Astrocyte (in vitro differentiated cells and primary cell): ENCODE measurements at regions not wholly inside any gene's neighbourhood (a gene's known extent, or its start where the extent isn't known, plus 50 kb on each side); places are given as distances from the start of the nearest gene placed in this dataset.

Experiments used
- DNase-seq: peaks from one replicate; pipeline ENCODE4 v3.0.0-alpha.2; 2010; ENCODE audit warnings: low read depth
- FAIRE-seq: peaks from 2 replicates; lab custom pipeline; 2011; peaks lifted over from hg19 to GRCh38; lab: Jason Lieb, UNC
- H2AFZ ChIP-seq: 2 replicates; pipeline ENCODE4 v1.6.0; 2012; ENCODE audit warnings: low read depth, low read length, inconsistent platforms
- H3K27ac ChIP-seq: 2 replicates; pipeline ENCODE4 v1.5.1; 2011; ENCODE audit warnings: low read depth, low read length, inconsistent platforms
- H3K27me3 ChIP-seq: 2 replicates; pipeline ENCODE4 v1.6.0; 2011; ENCODE audit warnings: low read length, inconsistent platforms; ENCODE audit not compliant: insufficient read depth
- H3K36me3 ChIP-seq: 2 replicates; pipeline ENCODE4 v1.5.1; 2011; ENCODE audit warnings: low read length, inconsistent platforms; ENCODE audit not compliant: insufficient read depth
- H3K4me1 ChIP-seq: 2 replicates; pipeline ENCODE4 v1.5.1; 2011; ENCODE audit warnings: low read length, inconsistent platforms; ENCODE audit not compliant: insufficient read depth
- H3K4me2 ChIP-seq: 2 replicates; pipeline ENCODE4 v1.6.0; 2012; ENCODE audit warnings: low read length, inconsistent platforms
- H3K4me3 ChIP-seq: 2 replicates; pipeline ENCODE4 v1.5.1; 2011; ENCODE audit warnings: low read depth, mild to moderate bottlenecking, low read length, inconsistent platforms; ENCODE audit not compliant: insufficient read depth
- H3K79me2 ChIP-seq: 2 replicates; pipeline ENCODE4 v1.6.0; 2012; ENCODE audit warnings: mild to moderate bottlenecking, low read length, inconsistent platforms; ENCODE audit not compliant: insufficient read depth
- H3K9ac ChIP-seq: 2 replicates; pipeline ENCODE4 v1.6.0; 2012; ENCODE audit warnings: mild to moderate bottlenecking, low read length, inconsistent platforms
- H3K9me3 ChIP-seq: 2 replicates; pipeline ENCODE4 v1.5.1; 2012; ENCODE audit warnings: low read depth, mild to moderate bottlenecking, low read length, inconsistent platforms; ENCODE audit not compliant: insufficient read depth
- H4K20me1 ChIP-seq: 2 replicates; pipeline ENCODE4 v1.6.0; 2012; ENCODE audit warnings: low read length, inconsistent platforms; ENCODE audit not compliant: insufficient read depth
- H3K27ac Mint-ChIP-seq: one replicate; pipeline ENCODE4 v1.8.0; 2021; ENCODE audit warnings: mild to moderate bottlenecking, mixed read lengths; ENCODE audit not compliant: unreplicated experiment
- H3K27me3 Mint-ChIP-seq: one replicate; pipeline ENCODE4 v1.8.0; 2021; ENCODE audit warnings: low read depth, mixed read lengths; ENCODE audit not compliant: unreplicated experiment
- H3K36me3 Mint-ChIP-seq: one replicate; pipeline ENCODE4 v1.8.0; 2021; ENCODE audit warnings: low read depth, mixed read lengths; ENCODE audit not compliant: unreplicated experiment
- H3K4me1 Mint-ChIP-seq: one replicate; pipeline ENCODE4 v1.8.0; 2021; ENCODE audit warnings: low read depth, mixed read lengths; ENCODE audit not compliant: unreplicated experiment
- H3K4me3 Mint-ChIP-seq: one replicate; pipeline ENCODE4 v1.8.0; 2021; ENCODE audit warnings: mild to moderate bottlenecking, moderate library complexity, mixed read lengths; ENCODE audit not compliant: unreplicated experiment
- H3K9me3 Mint-ChIP-seq: one replicate; pipeline ENCODE4 v1.8.0; 2021; ENCODE audit warnings: mild to moderate bottlenecking, mixed read lengths; ENCODE audit not compliant: unreplicated experiment
- CTCF ChIP-seq: IDR thresholded peaks from 2 replicates; pipeline ENCODE4 v1.5.1; 2011; ENCODE audit warnings: low read depth, mild to moderate bottlenecking, inconsistent platforms, low read length, moderate library complexity; ENCODE audit not compliant: insufficient read depth
- EZH2 ChIP-seq: IDR thresholded peaks from 2 replicates; pipeline ENCODE4 v1.6.1; 2012; ENCODE audit warnings: mild to moderate bottlenecking, low read length, inconsistent platforms; ENCODE audit not compliant: insufficient read depth

GRCh38 chr12:46671102-46671501 lies 154.7 kb downstream of the SLC38A4 start:
- Histone ChIP-seq H3K4me1 (no peaks in the 10 kb centered on the region), H3K27ac (no peak overlapping the region), H3K9me3 (no peaks in the 10 kb centered on the region), H3K79me2 (no peaks in the 10 kb centered on the region), H2AFZ (no peak overlapping the region), H4K20me1 (no peaks in the 10 kb centered on the region), H3K36me3 (no peaks in the 10 kb centered on the region), H3K4me3 (no peak overlapping the region), H3K4me2 (no peak overlapping the region), H3K9ac (no peak overlapping the region), H3K27me3 (no peaks in the 10 kb centered on the region)
- no peak overlapping the region for H3K4me3 Mint-ChIP-seq
- no peaks in the 10 kb centered on the region for H3K27me3 Mint-ChIP-seq
- H3K9me3 Mint-ChIP-seq, result peaks cover 5% of the 10 kb centered on the region
- no peak for DNase-seq
- no peak for FAIRE-seq
- no peak overlapping the region for H3K27ac Mint-ChIP-seq
- peaks cover 2% of the 10 kb centered on the region for H3K36me3 Mint-ChIP-seq
- H3K4me1 Mint-ChIP-seq, result peaks cover 1% of the 10 kb centered on the region
- TF ChIP-seq CTCF (no peak), EZH2 (no peak)

GRCh38 chr12:46670636-46671035 lies 155.2 kb downstream of the SLC38A4 start:
- H3K27me3 Mint-ChIP-seq, result no peaks in the 10 kb centered on the region
- Histone ChIP-seq H3K79me2 (no peaks in the 10 kb centered on the region), H3K4me1 (peaks cover under 1% of the 10 kb centered on the region), H3K36me3 (no peaks in the 10 kb centered on the region), H3K4me3 (no peak overlapping the region), H3K9ac (no peak overlapping the region), H3K9me3 (no peaks in the 10 kb centered on the region), H2AFZ (no peak overlapping the region), H3K27ac (no peak overlapping the region), H3K4me2 (no peak overlapping the region), H3K27me3 (no peaks in the 10 kb centered on the region), H4K20me1 (no peaks in the 10 kb centered on the region)
- peaks cover 2% of the 10 kb centered on the region for H3K36me3 Mint-ChIP-seq
- no peak overlapping the region for H3K27ac Mint-ChIP-seq
- no peak for TF ChIP-seq EZH2
- no peak for TF ChIP-seq CTCF
- H3K9me3 Mint-ChIP-seq, result peaks cover 5% of the 10 kb centered on the region
- FAIRE-seq (no peak), DNase-seq (no peak)
- no peak overlapping the region for H3K4me3 Mint-ChIP-seq
- peaks cover 5% of the 10 kb centered on the region for H3K4me1 Mint-ChIP-seq

- TF ChIP-seq EZH2, result no peak
- no peak for TF ChIP-seq CTCF
- H3K36me3 ChIP-seq, result no peaks in the 10 kb centered on the region
- H3K79me2 ChIP-seq, result no peaks in the 10 kb centered on the region
- peaks cover 8% of the 10 kb centered on the region for H3K4me1 ChIP-seq
- Mint-ChIP-seq H3K9me3 (peaks cover 5% of the 10 kb centered on the region), H3K27me3 (no peaks in the 10 kb centered on the region), H3K36me3 (peaks cover 2% of the 10 kb centered on the region), H3K4me1 (peaks cover 13% of the 10 kb centered on the region), H3K27ac (no peak overlapping the region), H3K4me3 (no peak overlapping the region)
- no peak overlapping the region for H3K9ac ChIP-seq
- FAIRE-seq (no peak), DNase-seq (no peak)
- H3K27ac ChIP-seq, result no peak overlapping the region
- no peak overlapping the region for H3K4me2 ChIP-seq
- no peaks in the 10 kb centered on the region for H3K27me3 ChIP-seq
- H4K20me1 ChIP-seq, result no peaks in the 10 kb centered on the region
- no peak overlapping the region for H3K4me3 ChIP-seq
- H2AFZ ChIP-seq, result no peak overlapping the region
- no peaks in the 10 kb centered on the region for H3K9me3 ChIP-seq
Observed at GRCh38 chr12:46669720-46670119, 156.1 kb downstream of the SLC38A4 start.
